ENCODE measurements at regions not wholly inside any gene's neighbourhood (a gene's known extent, or its start where the extent isn't known, plus 50 kb on each side); places are given as distances from the start of the nearest gene placed in this dataset.
"Not testable (repeated sequence)": the region's sequence is repeated elsewhere in the genome, so short reads cannot be mapped to it uniquely, and the experiment has no call there.

GRCh38 chr1:116847190-116847589 is 62.5 kb upstream of the PTGFRN start:
- DNase-seq (ENCODE audit: low read depth in 6 of 9, low spot score in 9 of 9) = no peak
- Histone ChIP-seq H3K27ac (ENCODE audit: low read depth in 1 of 2, low read length in 1 of 2) (no peak overlapping the region), H3K4me1 (ENCODE audit: control insufficient read depth in 2 of 2, insufficient read depth in 2 of 2, low read length in 2 of 2) (peaks cover 0 to 7% of the 10 kb centered on the region in 2 donors), H3K36me3 (ENCODE audit: control insufficient read depth in 2 of 2, insufficient read depth in 2 of 2, low read length in 1 of 2) (no peaks in the 10 kb centered on the region), H3K9me3 (ENCODE audit: control insufficient read depth in 2 of 2, insufficient read depth in 1 of 2, low read length in 1 of 2) (no peaks in the 10 kb centered on the region), H3K27me3 (ENCODE audit: control insufficient read depth in 2 of 2, insufficient read depth in 1 of 2, low read length in 1 of 2) (no peaks in the 10 kb centered on the region), H3K4me3 (ENCODE audit: low read length in 2 of 2) (no peak overlapping the region)
- 97% methylated on average over 2 of the region's 2 CpGs for WGBS

DNA sequence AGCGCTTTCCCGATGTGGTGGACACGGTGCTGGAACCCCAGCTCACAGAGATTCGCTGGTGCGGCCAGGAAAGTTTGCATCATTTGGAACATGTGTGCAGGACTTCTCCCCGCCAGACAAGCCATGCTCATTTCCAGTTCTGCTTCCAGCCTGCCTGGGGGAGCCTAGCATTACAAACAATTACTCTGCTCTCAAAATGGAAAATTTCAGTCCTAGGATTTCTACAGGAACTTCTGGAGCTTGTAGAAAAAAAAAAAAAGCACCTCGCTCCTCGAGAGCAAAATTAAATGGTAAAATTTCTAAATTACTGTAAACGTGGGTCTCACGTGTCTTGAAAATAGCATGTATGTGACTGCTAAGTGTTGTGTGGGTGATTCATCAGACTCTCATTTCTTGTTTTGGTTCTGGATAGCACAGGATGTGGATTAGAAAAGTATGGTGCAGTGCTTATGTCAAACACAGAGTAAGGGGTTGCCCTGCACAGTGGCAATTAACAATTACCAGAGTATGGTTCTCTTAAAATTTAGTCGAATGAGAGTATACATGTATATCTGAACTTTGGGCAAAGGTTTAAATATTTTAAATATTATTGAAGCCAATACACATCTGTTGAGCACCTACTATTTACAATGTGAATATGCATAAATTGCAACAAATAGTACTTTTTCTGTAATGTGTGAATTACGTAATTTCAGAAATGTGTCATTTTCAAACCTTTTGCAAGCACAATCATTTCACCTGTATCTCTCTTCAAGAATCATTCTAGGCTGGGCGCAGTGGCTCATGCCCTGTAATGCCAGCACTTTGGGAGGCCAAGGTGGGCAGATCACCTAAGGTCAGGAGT is 61.8 kb upstream of the PTGFRN start:
- Histone ChIP-seq H3K9me3 (ENCODE audit: control insufficient read depth in 2 of 2, insufficient read depth in 1 of 2, low read length in 1 of 2) (no peaks in the 10 kb centered on the region), H3K27me3 (ENCODE audit: control insufficient read depth in 2 of 2, insufficient read depth in 1 of 2, low read length in 1 of 2) (no peaks in the 10 kb centered on the region), H3K4me1 (ENCODE audit: control insufficient read depth in 2 of 2, insufficient read depth in 2 of 2, low read length in 2 of 2) (peaks cover 0 to 9% of the 10 kb centered on the region in 2 donors), H3K27ac (ENCODE audit: low read depth in 1 of 2, low read length in 1 of 2) (no peak overlapping the region), H3K4me3 (ENCODE audit: low read length in 2 of 2) (no peak overlapping the region), H3K36me3 (ENCODE audit: control insufficient read depth in 2 of 2, insufficient read depth in 2 of 2, low read length in 1 of 2) (no peaks in the 10 kb centered on the region)
- DNase-seq (ENCODE audit: low read depth in 6 of 9, low spot score in 9 of 9) = peak in 1 of 9 donors; percentile 51
- WGBS = 93% methylated on average over 13 of the region's 13 CpGs

GRCh38 chr1:116850436-116850835 is 59.3 kb upstream of the PTGFRN start:
- peaks cover 3 to 21% of the 10 kb centered on the region in 2 donors for H3K4me1 ChIP-seq (ENCODE audit: control insufficient read depth in 2 of 2, insufficient read depth in 2 of 2, low read length in 2 of 2)
- no peak overlapping the region for H3K4me3 ChIP-seq (ENCODE audit: low read length in 2 of 2)
- no peaks in the 10 kb centered on the region for H3K36me3 ChIP-seq (ENCODE audit: control insufficient read depth in 2 of 2, insufficient read depth in 2 of 2, low read length in 1 of 2)
- H3K27ac ChIP-seq (ENCODE audit: low read depth in 1 of 2, low read length in 1 of 2) = no peak overlapping the region
- DNase-seq (ENCODE audit: low read depth in 6 of 9, low spot score in 9 of 9) = no peak
- H3K27me3 ChIP-seq (ENCODE audit: control insufficient read depth in 2 of 2, insufficient read depth in 1 of 2, low read length in 1 of 2) = no peaks in the 10 kb centered on the region
- H3K9me3 ChIP-seq (ENCODE audit: control insufficient read depth in 2 of 2, insufficient read depth in 1 of 2, low read length in 1 of 2) = no peaks in the 10 kb centered on the region
- 91% methylated on average over 1 of the region's 1 CpG for WGBS

- 96% methylated on average over 2 of the region's 2 CpGs for WGBS
- peaks cover 3 to 24% of the 10 kb centered on the region in 2 donors for H3K4me1 ChIP-seq (ENCODE audit: control insufficient read depth in 2 of 2, insufficient read depth in 2 of 2, low read length in 2 of 2)
- H3K4me3 ChIP-seq (ENCODE audit: low read length in 2 of 2); H3K36me3 ChIP-seq (ENCODE audit: control insufficient read depth in 2 of 2, insufficient read depth in 2 of 2, low read length in 1 of 2); H3K27me3 ChIP-seq (ENCODE audit: control insufficient read depth in 2 of 2, insufficient read depth in 1 of 2, low read length in 1 of 2); H3K9me3 ChIP-seq (ENCODE audit: control insufficient read depth in 2 of 2, insufficient read depth in 1 of 2, low read length in 1 of 2); DNase-seq (ENCODE audit: low read depth in 6 of 9, low spot score in 9 of 9); H3K27ac ChIP-seq (ENCODE audit: low read depth in 1 of 2, low read length in 1 of 2): not testable (repeated sequence)
Observed at GRCh38 chr1:116851189-116851588, 58.5 kb upstream of the PTGFRN start.

DNA sequence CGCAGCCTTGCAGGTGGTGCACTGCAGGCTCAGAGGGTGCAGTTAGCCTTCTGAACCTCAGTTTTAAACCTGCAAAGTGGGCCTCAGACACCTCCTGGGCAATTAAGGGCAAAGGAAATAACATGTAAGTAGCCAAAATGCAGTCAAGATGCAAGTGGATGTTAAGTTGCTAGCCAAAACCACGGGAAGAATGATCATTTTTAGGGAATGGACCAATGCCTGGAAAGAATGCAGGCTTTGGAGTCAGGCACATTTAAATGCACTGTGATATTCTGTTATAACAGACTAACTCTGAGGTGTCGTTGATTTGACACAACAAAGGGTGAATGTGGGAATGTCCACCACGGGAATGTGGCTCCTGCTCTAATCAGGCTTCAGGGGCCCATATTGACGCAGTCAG is 57.9 kb upstream of the PTGFRN start:
- Histone ChIP-seq H3K9me3 (ENCODE audit: control insufficient read depth in 2 of 2, insufficient read depth in 1 of 2, low read length in 1 of 2) (no peaks in the 10 kb centered on the region), H3K27ac (ENCODE audit: low read depth in 1 of 2, low read length in 1 of 2) (no peak overlapping the region), H3K27me3 (ENCODE audit: control insufficient read depth in 2 of 2, insufficient read depth in 1 of 2, low read length in 1 of 2) (no peaks in the 10 kb centered on the region), H3K36me3 (ENCODE audit: control insufficient read depth in 2 of 2, insufficient read depth in 2 of 2, low read length in 1 of 2) (no peaks in the 10 kb centered on the region), H3K4me1 (ENCODE audit: control insufficient read depth in 2 of 2, insufficient read depth in 2 of 2, low read length in 2 of 2) (peaks cover 3 to 24% of the 10 kb centered on the region in 2 donors), H3K4me3 (ENCODE audit: low read length in 2 of 2) (no peak overlapping the region)
- 96% methylated on average over 5 of the region's 5 CpGs for WGBS
- no peak for DNase-seq (ENCODE audit: low read depth in 6 of 9, low spot score in 9 of 9)

- 95% methylated on average over 7 of the region's 7 CpGs for WGBS
- Histone ChIP-seq H3K27ac (ENCODE audit: low read depth in 1 of 2, low read length in 1 of 2) (no peak overlapping the region), H3K4me3 (ENCODE audit: low read length in 2 of 2) (no peak overlapping the region), H3K9me3 (ENCODE audit: control insufficient read depth in 2 of 2, insufficient read depth in 1 of 2, low read length in 1 of 2) (no peaks in the 10 kb centered on the region), H3K27me3 (ENCODE audit: control insufficient read depth in 2 of 2, insufficient read depth in 1 of 2, low read length in 1 of 2) (no peaks in the 10 kb centered on the region), H3K4me1 (ENCODE audit: control insufficient read depth in 2 of 2, insufficient read depth in 2 of 2, low read length in 2 of 2) (peaks cover 3 to 24% of the 10 kb centered on the region in 2 donors), H3K36me3 (ENCODE audit: control insufficient read depth in 2 of 2, insufficient read depth in 2 of 2, low read length in 1 of 2) (no peaks in the 10 kb centered on the region)
- no peak for DNase-seq (ENCODE audit: low read depth in 6 of 9, low spot score in 9 of 9)
Observed at GRCh38 chr1:116852367-116852766, 57.3 kb upstream of the PTGFRN start.

DNA sequence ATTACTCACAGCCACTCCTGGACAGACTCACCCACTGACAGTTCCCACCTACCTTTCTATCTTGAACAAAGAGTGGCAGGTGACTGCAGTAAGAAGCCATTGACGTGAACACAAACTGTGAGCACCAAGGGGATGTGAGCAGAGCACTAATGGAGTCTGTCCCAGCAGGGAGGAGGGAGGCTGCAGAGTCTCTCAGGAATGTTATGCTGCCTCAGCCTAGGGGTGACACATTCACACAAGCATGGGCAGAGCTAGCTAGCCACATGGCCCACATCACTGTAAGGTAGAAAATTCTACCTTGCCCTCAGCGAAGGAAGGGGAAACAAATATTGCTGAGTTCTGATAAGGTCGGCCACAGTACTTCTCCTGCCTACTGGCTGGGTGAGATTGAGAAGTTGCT is 56.8 kb upstream of the PTGFRN start:
- Histone ChIP-seq H3K4me3 (ENCODE audit: low read length in 2 of 2) (no peak overlapping the region), H3K4me1 (ENCODE audit: control insufficient read depth in 2 of 2, insufficient read depth in 2 of 2, low read length in 2 of 2) (peaks cover 3 to 24% of the 10 kb centered on the region in 2 donors), H3K36me3 (ENCODE audit: control insufficient read depth in 2 of 2, insufficient read depth in 2 of 2, low read length in 1 of 2) (no peaks in the 10 kb centered on the region), H3K9me3 (ENCODE audit: control insufficient read depth in 2 of 2, insufficient read depth in 1 of 2, low read length in 1 of 2) (no peaks in the 10 kb centered on the region), H3K27ac (ENCODE audit: low read depth in 1 of 2, low read length in 1 of 2) (no peak overlapping the region), H3K27me3 (ENCODE audit: control insufficient read depth in 2 of 2, insufficient read depth in 1 of 2, low read length in 1 of 2) (no peaks in the 10 kb centered on the region)
- DNase-seq (ENCODE audit: low read depth in 6 of 9, low spot score in 9 of 9) = no peak
- WGBS = 91% methylated on average over 3 of the region's 3 CpGs

DNA sequence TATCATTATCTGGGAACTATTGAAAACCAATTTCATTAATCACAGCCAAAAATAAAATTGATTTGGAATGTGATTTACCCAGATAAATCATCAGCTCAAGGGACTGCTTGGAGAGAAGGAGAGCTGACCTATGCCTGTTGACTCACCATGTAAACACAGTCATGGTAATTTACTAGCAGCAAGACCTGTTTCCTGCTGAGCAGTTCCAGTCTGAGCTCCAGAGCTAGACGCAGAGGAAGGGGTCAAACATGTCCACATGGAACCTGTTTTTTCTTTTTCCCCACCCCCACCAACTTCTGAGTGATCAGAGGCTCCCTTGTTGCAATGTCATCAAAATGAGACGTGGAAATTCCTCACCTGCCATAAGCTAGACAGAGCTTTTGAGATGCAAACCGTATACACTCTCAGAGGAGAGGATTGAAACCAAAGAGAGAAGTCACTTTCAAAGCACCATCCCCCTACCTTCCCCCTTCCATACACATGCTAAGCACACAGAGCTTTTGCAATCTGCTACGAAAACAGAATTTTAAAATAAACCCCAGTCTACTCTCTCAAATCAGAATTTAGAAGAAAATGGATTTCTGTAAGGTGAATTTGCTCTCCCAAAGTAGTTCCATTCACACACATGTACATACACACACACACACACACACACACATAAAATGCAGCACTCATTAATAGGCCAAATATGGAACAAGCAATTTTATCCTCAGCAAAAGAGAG is 55.9 kb upstream of the PTGFRN start:
- Histone ChIP-seq H3K27me3 (ENCODE audit: control insufficient read depth in 2 of 2, insufficient read depth in 1 of 2, low read length in 1 of 2) (no peaks in the 10 kb centered on the region), H3K4me3 (ENCODE audit: low read length in 2 of 2) (no peak overlapping the region), H3K9me3 (ENCODE audit: control insufficient read depth in 2 of 2, insufficient read depth in 1 of 2, low read length in 1 of 2) (no peaks in the 10 kb centered on the region), H3K36me3 (ENCODE audit: control insufficient read depth in 2 of 2, insufficient read depth in 2 of 2, low read length in 1 of 2) (no peaks in the 10 kb centered on the region), H3K4me1 (ENCODE audit: control insufficient read depth in 2 of 2, insufficient read depth in 2 of 2, low read length in 2 of 2) (peaks cover 3 to 24% of the 10 kb centered on the region in 2 donors), H3K27ac (ENCODE audit: low read depth in 1 of 2, low read length in 1 of 2) (peak overlapping the region in 1 of 2 donors; percentile 59)
- no peak for DNase-seq (ENCODE audit: low read depth in 6 of 9, low spot score in 9 of 9)
- WGBS = 58% methylated on average over 4 of the region's 4 CpGs

- no peak for DNase-seq (ENCODE audit: low read depth in 6 of 9, low spot score in 9 of 9)
- WGBS = 91% methylated on average over 2 of the region's 2 CpGs
- Histone ChIP-seq H3K36me3 (ENCODE audit: control insufficient read depth in 2 of 2, insufficient read depth in 2 of 2, low read length in 1 of 2) (no peaks in the 10 kb centered on the region), H3K4me3 (ENCODE audit: low read length in 2 of 2) (no peak overlapping the region), H3K27me3 (ENCODE audit: control insufficient read depth in 2 of 2, insufficient read depth in 1 of 2, low read length in 1 of 2) (no peaks in the 10 kb centered on the region), H3K4me1 (ENCODE audit: control insufficient read depth in 2 of 2, insufficient read depth in 2 of 2, low read length in 2 of 2) (peaks cover 3 to 24% of the 10 kb centered on the region in 2 donors), H3K9me3 (ENCODE audit: control insufficient read depth in 2 of 2, insufficient read depth in 1 of 2, low read length in 1 of 2) (no peaks in the 10 kb centered on the region), H3K27ac (ENCODE audit: low read depth in 1 of 2, low read length in 1 of 2) (no peak overlapping the region)
Observed at GRCh38 chr1:116854403-116854690, 55.4 kb upstream of the PTGFRN start.

Data from thymus (tissue), 11 donors.